ENCODE measurements at regions not wholly inside any gene's neighbourhood (a gene's known extent, or its start where the extent isn't known, plus 50 kb on each side); places are given as distances from the start of the nearest gene placed in this dataset.
"Not testable (repeated sequence)": the region's sequence is repeated elsewhere in the genome, so short reads cannot be mapped to it uniquely, and the experiment has no call there.

DNA sequence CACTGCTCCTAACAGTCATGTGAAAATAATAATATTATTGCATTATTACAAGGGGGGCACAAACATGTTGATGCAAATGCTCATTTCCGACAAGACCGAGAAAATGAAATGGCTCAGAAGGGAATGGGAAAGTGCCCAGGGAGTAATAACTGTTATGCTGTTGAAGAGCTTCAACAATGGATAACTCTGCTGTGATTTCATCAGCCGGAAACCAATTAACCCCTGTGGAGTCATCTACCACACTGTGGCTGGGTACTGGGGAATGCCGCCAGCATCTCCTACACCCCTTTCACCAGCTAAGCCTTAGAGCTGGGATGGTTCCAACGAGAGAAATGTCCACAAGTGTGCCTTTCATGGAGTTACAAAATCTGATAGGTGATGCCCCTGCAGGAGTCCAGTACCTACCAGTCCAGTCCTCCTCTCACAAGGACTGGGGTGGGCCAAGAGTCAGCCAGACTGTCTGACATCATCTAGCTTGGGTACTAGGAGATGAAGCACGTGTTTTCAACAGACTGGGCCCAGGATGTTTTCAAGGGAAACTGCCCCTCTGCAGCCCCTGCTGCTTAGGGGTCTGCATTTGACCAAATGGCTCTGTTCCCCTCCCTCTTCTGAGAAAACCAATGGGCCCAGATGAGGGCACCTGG is 509.3 kb upstream of the CCDC196 start:
- no peak overlapping the region for H3K27ac ChIP-seq

DNA sequence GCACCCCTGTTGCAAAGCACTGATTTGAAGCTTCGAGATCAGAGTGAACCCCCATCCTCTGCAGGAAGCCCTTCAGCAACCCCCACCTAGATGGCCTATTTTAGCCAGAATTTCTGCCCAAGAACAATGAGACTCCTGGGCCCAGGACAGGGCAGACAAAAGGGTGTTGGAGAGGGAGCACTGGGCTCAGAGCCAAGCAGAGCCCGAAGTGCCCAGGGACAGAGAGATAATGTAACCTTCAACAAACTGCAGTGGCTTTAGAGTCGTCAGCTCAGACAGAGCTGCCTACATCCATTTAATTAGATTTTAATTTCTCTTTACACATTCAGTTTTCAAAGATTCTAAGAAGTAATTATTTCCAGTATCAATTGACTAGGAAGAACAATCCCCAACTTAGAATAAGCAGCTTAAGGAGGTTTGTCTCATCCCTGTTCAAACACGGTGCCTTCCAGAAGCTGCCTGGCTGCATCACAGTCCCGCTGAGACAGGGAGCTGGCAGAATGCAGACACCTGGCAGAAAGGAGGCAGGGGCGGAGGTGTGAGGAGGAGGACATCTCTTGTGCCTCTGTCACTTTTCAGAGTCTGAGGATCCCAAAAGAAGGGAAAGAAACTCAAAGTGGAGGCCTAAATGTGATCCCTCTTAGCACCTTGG is 504.9 kb upstream of the CCDC196 start:
- H3K27ac ChIP-seq: no peak overlapping the region
- H3K9me3 ChIP-seq: no peaks in the 10 kb centered on the region
- TF ChIP-seq, protein P1, sequence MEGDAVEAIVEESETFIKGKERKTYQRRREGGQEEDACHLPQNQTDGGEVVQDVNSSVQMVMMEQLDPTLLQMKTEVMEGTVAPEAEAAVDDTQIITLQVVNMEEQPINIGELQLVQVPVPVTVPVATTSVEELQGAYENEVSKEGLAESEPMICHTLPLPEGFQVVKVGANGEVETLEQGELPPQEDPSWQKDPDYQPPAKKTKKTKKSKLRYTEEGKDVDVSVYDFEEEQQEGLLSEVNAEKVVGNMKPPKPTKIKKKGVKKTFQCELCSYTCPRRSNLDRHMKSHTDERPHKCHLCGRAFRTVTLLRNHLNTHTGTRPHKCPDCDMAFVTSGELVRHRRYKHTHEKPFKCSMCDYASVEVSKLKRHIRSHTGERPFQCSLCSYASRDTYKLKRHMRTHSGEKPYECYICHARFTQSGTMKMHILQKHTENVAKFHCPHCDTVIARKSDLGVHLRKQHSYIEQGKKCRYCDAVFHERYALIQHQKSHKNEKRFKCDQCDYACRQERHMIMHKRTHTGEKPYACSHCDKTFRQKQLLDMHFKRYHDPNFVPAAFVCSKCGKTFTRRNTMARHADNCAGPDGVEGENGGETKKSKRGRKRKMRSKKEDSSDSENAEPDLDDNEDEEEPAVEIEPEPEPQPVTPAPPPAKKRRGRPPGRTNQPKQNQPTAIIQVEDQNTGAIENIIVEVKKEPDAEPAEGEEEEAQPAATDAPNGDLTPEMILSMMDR (IDR thresholded peaks at IDR 0.05): no peak
- no peaks in the 10 kb centered on the region for H3K36me3 ChIP-seq
- H3K4me1 ChIP-seq (ENCODE audit: control insufficient read depth in 1 of 2, insufficient read depth in 1 of 2, low read depth in 1 of 2, low read length in 1 of 2): no peaks in the 10 kb centered on the region
- H3K4me3 ChIP-seq (ENCODE audit: low read depth in 1 of 2, low read length in 1 of 2): no peak overlapping the region
- no peaks in the 10 kb centered on the region for H3K27me3 ChIP-seq

More for the DNA sequence above, 509.3 kb upstream of the CCDC196 start:
- Histone ChIP-seq H3K9me3 (no peaks in the 10 kb centered on the region), H3K27me3 (no peaks in the 10 kb centered on the region), H3K36me3 (no peaks in the 10 kb centered on the region), H3K4me3 (ENCODE audit: low read depth in 1 of 2, low read length in 1 of 2) (no peak overlapping the region), H3K4me1 (ENCODE audit: control insufficient read depth in 1 of 2, insufficient read depth in 1 of 2, low read depth in 1 of 2, low read length in 1 of 2) (no peaks in the 10 kb centered on the region)
- TF ChIP-seq, protein P1 (IDR thresholded peaks at IDR 0.05): no peak

DNA sequence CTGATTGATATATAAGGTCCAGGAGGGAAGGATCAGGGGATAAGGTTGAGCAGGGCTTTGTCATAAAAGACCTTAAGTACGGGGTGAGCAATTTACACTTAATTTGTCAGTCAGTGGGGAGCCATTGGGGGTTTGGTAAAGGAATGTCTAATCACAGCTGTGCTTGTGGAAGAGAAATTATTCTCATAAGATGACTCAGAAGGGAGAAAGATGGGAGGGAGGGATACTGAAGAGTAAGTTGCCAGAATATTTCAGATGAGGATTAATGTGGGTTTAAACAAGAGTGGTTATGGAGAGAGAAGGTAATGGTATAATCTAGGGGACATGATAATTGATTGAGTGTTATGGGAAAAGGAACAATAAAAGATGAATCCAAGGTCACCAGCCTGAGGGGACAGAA is 500.1 kb upstream of the CCDC196 start:
- Histone ChIP-seq H3K9me3 (no peaks in the 10 kb centered on the region), H3K27ac (no peak overlapping the region), H3K36me3 (no peaks in the 10 kb centered on the region), H3K27me3 (no peaks in the 10 kb centered on the region), H3K4me3 (ENCODE audit: low read depth in 1 of 2, low read length in 1 of 2) (no peak overlapping the region), H3K4me1 (ENCODE audit: control insufficient read depth in 1 of 2, insufficient read depth in 1 of 2, low read depth in 1 of 2, low read length in 1 of 2) (no peaks in the 10 kb centered on the region)
- TF ChIP-seq, protein P1 (IDR thresholded peaks at IDR 0.05): no peak

DNA sequence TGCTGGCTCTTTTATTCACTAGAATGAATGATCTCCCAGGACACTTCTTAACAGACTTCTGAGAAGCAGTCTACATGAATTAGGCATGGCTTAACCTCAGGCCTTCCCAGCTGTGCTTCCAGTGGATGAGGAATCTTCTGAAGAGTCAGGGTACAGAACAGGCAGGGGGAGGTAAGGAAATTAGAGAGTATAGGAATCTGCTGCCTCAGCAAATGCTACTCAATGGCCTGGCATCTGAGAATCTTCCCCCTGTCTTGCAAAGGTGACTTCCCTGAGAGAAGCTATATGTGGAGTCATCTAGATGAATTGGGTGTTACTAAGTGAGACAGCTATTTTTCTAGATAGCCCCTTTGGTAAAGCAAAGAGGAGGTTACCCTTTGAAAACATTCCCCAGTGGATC is 496.2 kb upstream of the CCDC196 start:
- Histone ChIP-seq H3K27ac (no peak overlapping the region), H3K4me3 (ENCODE audit: low read depth in 1 of 2, low read length in 1 of 2) (no peak overlapping the region), H3K9me3 (no peaks in the 10 kb centered on the region), H3K4me1 (ENCODE audit: control insufficient read depth in 1 of 2, insufficient read depth in 1 of 2, low read depth in 1 of 2, low read length in 1 of 2) (no peaks in the 10 kb centered on the region), H3K36me3 (no peaks in the 10 kb centered on the region), H3K27me3 (no peaks in the 10 kb centered on the region)
- TF ChIP-seq, protein P1 (IDR thresholded peaks at IDR 0.05): no peak

DNA sequence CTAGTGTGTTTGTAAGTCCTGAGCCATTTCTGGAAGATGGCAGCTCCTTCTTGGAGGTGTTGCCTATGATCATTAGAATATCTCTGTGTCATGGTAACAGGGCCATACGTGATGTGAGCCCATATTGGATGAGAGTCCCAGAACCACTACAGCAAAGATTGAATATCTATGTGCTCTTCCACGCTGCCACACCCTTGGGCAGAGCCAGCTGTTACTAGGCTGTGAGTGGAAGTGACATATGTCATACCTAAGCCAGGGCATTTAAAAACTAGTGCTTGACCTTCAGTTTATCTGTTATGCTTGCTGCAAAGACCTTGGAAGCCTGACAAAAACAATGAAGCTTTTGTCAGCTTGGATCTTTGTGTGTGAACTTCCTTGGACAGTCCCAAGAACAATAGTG is 495.1 kb upstream of the CCDC196 start:
- no peak overlapping the region for H3K4me3 ChIP-seq (ENCODE audit: low read depth in 1 of 2, low read length in 1 of 2)
- H3K27ac ChIP-seq: no peak overlapping the region
- no peaks in the 10 kb centered on the region for H3K9me3 ChIP-seq
- TF ChIP-seq, protein P1 (IDR thresholded peaks at IDR 0.05): no peak
- no peaks in the 10 kb centered on the region for H3K36me3 ChIP-seq
- H3K27me3 ChIP-seq: no peaks in the 10 kb centered on the region
- no peaks in the 10 kb centered on the region for H3K4me1 ChIP-seq (ENCODE audit: control insufficient read depth in 1 of 2, insufficient read depth in 1 of 2, low read depth in 1 of 2, low read length in 1 of 2)

DNA sequence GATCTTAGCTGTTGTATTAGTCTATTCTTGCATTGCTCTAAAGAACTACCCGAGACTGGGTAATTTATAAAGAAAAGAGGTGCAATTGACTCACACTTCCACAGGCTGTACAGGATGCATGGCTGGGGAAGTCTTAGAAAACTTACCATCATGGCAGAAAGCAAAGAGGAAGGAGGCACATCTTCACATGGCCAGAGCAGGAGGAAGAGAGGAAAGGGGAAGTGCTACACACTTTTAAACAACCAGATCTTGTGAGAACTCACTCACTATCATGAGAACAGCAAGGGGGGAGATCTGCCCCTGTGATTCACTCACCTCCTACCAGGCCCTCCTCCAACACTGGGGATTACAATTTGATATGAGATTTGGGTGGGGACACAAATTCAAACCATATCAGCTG is 494.2 kb upstream of the CCDC196 start:
- H3K36me3 ChIP-seq; H3K4me1 ChIP-seq (ENCODE audit: control insufficient read depth in 1 of 2, insufficient read depth in 1 of 2, low read depth in 1 of 2, low read length in 1 of 2); H3K4me3 ChIP-seq (ENCODE audit: low read depth in 1 of 2, low read length in 1 of 2); H3K9me3 ChIP-seq; H3K27ac ChIP-seq; H3K27me3 ChIP-seq: not testable (repeated sequence)

All from neutrophil (primary cell).